WI38 (cell line): ENCODE measurements at regions not wholly inside any gene's neighbourhood (a gene's known extent, or its start where the extent isn't known, plus 50 kb on each side); places are given as distances from the start of the nearest gene placed in this dataset.
"Not testable (repeated sequence)": the region's sequence is repeated elsewhere in the genome, so short reads cannot be mapped to it uniquely, and the experiment has no call there.

ENCODE experiments used
- H3K4me3 ChIP-seq: 2 replicates; pipeline ENCODE4 v1.5.1; 2011; ENCODE audit warnings: low read depth, mild to moderate bottlenecking, control low read depth, low read length
- TF ChIP-seq, protein P1 (sequence below): IDR thresholded peaks from 2 replicates; pipeline ENCODE4 v1.5.1; 2012; ENCODE audit warnings: low read depth, mild to moderate bottlenecking, control low read depth, low read length

DNA sequence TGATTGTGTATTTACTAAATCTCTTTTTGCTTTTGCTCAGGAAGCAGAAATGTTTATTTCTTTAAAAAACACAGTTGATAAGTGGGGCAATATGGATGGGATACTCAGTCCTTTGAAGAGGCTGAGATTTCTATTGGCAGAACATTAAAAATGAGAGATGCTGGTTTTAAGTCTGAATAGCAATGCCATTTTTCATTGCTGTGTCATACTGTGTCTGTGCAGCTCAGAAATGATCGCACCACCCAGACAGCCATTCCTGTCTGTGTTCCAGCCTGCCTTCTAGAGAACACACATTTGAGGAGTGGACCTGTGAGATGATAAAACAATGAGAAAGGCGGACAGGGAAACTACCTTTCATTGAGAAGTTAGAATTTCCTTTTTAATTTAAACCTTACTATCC is 231.2 kb upstream of the USP24 start:
- no peak overlapping the region for H3K4me3 ChIP-seq
- TF ChIP-seq, protein P1, sequence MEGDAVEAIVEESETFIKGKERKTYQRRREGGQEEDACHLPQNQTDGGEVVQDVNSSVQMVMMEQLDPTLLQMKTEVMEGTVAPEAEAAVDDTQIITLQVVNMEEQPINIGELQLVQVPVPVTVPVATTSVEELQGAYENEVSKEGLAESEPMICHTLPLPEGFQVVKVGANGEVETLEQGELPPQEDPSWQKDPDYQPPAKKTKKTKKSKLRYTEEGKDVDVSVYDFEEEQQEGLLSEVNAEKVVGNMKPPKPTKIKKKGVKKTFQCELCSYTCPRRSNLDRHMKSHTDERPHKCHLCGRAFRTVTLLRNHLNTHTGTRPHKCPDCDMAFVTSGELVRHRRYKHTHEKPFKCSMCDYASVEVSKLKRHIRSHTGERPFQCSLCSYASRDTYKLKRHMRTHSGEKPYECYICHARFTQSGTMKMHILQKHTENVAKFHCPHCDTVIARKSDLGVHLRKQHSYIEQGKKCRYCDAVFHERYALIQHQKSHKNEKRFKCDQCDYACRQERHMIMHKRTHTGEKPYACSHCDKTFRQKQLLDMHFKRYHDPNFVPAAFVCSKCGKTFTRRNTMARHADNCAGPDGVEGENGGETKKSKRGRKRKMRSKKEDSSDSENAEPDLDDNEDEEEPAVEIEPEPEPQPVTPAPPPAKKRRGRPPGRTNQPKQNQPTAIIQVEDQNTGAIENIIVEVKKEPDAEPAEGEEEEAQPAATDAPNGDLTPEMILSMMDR = no peak

DNA sequence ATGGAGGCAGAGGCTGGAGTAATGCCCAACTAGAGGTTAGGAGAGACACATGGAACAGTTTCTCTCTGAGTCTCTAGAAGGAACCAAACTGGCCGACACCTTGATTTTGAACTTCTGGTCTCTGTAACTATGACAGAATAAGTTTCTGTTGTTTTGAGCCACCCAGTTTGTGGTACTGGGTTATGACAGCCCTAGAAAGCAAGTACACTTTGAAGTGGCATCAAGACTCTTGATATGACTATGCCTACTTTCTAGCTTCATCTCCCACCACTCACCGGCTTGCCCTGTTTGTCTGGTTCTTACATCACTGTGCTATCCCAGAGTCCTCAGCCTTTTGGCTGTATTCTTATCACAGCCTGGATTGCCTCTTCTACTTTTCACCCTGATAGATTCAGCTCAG is 230.3 kb upstream of the USP24 start:
- TF ChIP-seq, protein P1 = no peak
- H3K4me3 ChIP-seq = no peak overlapping the region

DNA sequence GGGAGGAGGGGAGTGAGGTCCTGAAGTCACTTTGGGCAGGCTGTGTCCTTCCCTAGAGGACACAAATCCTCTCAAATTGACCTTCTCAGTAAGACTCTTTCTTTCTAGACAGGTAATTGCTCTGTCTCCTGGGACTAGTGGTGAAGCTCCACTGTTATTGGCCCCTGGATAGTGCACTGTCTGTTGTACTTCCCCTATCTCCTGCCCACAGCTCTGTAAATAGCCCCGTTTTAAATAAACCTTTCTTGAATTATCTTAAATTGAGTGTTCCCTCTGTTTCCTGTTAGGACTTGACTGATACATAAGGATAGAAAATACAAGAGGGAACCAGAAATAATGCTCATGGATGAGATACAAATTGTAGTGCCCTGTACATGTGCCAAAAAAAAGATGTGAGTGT is 229.5 kb upstream of the USP24 start:
- TF ChIP-seq, protein P1 = no peak

DNA sequence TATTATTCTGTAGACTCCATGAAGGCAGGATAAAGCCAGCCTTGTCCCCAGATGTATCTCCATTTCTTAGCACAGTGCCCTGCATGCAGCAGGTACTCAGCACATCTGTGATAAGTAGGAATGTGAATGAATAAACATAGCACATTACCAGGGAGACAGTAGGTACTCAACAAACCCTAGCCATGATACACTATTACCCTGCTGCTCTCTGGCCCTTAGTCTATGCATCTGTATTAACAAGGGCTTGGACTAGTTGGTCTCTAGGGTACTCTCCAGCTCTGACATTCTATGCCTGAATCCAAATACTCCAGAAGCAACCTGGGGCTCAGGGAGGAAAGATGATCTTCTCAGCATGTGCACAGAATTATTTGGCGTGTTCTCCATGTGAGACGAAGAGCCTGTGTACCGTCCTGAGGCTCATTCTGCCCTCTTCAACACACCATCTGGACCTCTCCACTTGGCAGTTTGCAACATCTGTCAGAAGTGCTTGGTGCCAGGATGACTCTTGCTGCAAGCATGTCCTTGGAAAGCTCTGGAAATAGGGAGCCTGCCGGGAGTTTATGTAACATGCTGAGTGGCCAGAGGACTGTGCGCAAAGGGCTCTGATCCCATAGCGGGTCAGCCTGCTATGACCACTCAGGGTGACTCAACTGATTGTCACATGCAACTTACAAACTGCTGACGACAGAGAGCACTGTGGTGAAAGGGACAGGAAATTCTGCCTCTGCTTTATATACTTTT is 228.2 kb upstream of the USP24 start:
- no peak overlapping the region for H3K4me3 ChIP-seq
- TF ChIP-seq, protein P1 = no peak

More for the DNA sequence above, 229.5 kb upstream of the USP24 start:
- H3K4me3 ChIP-seq = no peak overlapping the region

DNA sequence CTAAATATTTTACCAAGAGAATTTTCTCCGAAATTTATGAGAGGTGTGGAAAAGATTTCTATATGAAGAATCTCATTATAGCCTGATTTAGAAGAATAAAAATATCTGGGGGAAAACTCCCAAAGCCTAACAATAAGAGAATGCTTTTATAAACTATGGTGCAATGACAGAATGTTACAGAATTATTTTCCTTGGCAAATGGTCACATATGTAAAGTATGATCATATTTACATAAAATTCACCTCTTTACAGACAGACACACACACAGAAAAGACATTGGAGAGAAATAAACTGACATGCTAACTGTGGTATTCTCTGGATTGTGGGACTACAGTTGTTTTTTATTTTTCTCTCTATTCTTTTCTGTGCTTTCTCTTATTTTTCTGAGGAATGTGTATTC is 226.3 kb upstream of the USP24 start:
- H3K4me3 ChIP-seq = no peak overlapping the region
- TF ChIP-seq, protein P1 = no peak

DNA sequence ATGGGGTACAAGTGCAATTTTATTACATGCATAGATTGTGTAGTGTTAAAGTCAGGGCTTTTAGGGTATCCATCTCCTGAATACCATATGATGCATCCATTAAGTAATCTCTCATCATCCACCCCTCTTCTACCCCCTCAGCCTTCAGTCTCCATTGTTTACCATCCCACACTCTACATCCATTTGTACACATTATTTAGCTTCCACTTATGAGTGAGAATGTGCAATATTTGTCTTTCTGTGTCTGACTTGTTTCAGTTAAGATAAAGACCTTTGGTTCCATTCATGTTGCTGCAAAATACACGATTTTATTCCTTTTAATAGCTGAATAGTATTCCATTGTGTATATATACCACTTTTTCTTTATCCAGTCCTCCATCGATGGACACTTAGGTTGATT is 222.5 kb upstream of the USP24 start:
- TF ChIP-seq, protein P1 = no peak
- H3K4me3 ChIP-seq = no peak overlapping the region

DNA sequence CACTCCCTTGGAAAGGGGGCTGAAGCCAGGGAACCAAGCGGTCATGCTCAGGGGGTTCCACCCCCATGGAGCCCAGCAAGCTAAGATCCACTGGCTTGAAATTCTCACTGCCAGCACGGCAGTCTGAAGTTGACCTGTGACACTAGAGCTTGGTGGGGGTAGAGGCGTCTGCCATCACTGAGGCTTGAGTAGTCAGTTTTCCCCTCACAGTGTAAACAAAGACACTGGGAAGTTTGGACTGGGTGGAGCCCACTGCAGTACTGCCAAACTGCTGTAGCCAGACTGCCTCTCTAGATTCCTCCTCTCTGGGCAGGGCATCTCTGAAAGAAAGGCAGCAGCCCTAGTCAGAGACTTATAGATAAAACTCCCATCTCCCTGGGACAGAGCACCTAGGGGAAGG is 215.6 kb upstream of the USP24 start:
- not testable (repeated sequence) for H3K4me3 ChIP-seq

DNA sequence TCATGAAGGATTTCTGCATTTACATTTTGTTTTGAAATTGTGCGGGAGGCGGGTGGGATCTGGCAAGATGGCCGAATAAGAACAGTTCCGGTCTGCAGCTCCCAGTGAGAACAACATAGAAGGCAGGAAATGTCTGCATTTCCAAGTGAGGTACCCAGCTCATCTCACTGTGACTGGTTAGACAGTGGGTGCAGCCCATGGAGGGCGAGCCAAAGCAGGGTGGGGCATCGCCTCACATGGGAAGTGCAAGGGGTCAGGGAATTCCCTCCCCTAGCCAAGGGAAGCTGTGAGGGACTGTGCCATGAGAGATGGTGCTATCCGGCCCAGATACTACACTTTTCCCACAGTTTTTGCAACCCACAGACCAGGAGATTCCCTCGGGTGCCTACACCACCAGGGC is 215.0 kb upstream of the USP24 start:
- H3K4me3 ChIP-seq = not testable (repeated sequence)
